Liver (tissue), 7 donors: ENCODE measurements at regions not wholly inside any gene's neighbourhood (a gene's known extent, or its start where the extent isn't known, plus 50 kb on each side); places are given as distances from the start of the nearest gene placed in this dataset.

Experiments used
- DNase-seq: peaks from one replicate; pipeline ENCODE4 v3.0.0-alpha.2; 2017; ENCODE audit warnings: low spot score
- H3K27ac ChIP-seq, 2 donors: one replicate each; pipeline ENCODE4 v1.7.0; 2013; ENCODE audit warnings: inconsistent platforms in 2 of 2, low read length in 2 of 2, control low read depth in 1 of 2, low read depth in 1 of 2, mild to moderate bottlenecking in 1 of 2
- H3K27me3 ChIP-seq, 4 donors: one replicate each; pipeline versions ENCODE4 v1.6.1 to v1.7.0; 2013; ENCODE audit warnings: low read length in 3 of 4, inconsistent platforms in 1 of 4, mild to moderate bottlenecking in 1 of 4, moderate library complexity in 1 of 4; ENCODE audit not compliant: control insufficient read depth in 4 of 4, insufficient read depth in 4 of 4
- H3K36me3 ChIP-seq, 4 donors: one replicate each; pipeline versions ENCODE4 v1.6.1 to v1.7.0; 2013; ENCODE audit warnings: low read length in 3 of 4, mild to moderate bottlenecking in 3 of 4, low read depth in 1 of 4, moderate library complexity in 1 of 4; ENCODE audit not compliant: control insufficient read depth in 4 of 4, insufficient read depth in 3 of 4
- H3K4me1 ChIP-seq, 4 donors: one replicate each; pipeline versions ENCODE4 v1.6.1 to v1.7.0; 2013; ENCODE audit warnings: low read length in 3 of 4, mild to moderate bottlenecking in 3 of 4, moderate library complexity in 1 of 4; ENCODE audit not compliant: control insufficient read depth in 4 of 4, insufficient read depth in 4 of 4
- H3K4me3 ChIP-seq, 3 donors: one replicate each; pipeline versions ENCODE4 v1.6.1 to v1.7.0; 2013; ENCODE audit warnings: low read length in 3 of 3, control low read depth in 1 of 3, low read depth in 1 of 3, mild to moderate bottlenecking in 1 of 3
- H3K9ac ChIP-seq, 2 donors: one replicate each; pipeline ENCODE4 v1.7.0; 2013; ENCODE audit warnings: low read length in 2 of 2, mild to moderate bottlenecking in 2 of 2, moderate library complexity in 2 of 2, control low read depth in 1 of 2, low read depth in 1 of 2
- H3K9me3 ChIP-seq, 4 donors: one replicate each; pipeline versions ENCODE4 v1.6.1 to v1.7.0; 2013; ENCODE audit warnings: low read length in 3 of 4; ENCODE audit not compliant: control insufficient read depth in 4 of 4
- ATF3 ChIP-seq: IDR thresholded peaks from 2 replicates; pipeline ENCODE4 v1.6.1; 2016; ENCODE audit warnings: antibody characterized with exemption
- FOXA1 ChIP-seq: IDR thresholded peaks from 2 replicates; pipeline ENCODE4 v1.6.1; 2016; ENCODE audit warnings: antibody characterized with exemption
- FOXA2 ChIP-seq: IDR thresholded peaks from 2 replicates; pipeline ENCODE4 v1.6.1; 2016; ENCODE audit warnings: antibody characterized with exemption
- GABPA ChIP-seq, 2 donors: IDR thresholded peaks in 1 of 2; conservative IDR thresholded peaks in 1 of 2; 2 replicates each; pipeline ENCODE4 v1.6.1; 2016; ENCODE audit warnings: antibody characterized with exemption in 2 of 2, mild to moderate bottlenecking in 1 of 2, moderate library complexity in 1 of 2
- HNF4A ChIP-seq, 2 donors: conservative IDR thresholded peaks; 2 replicates each; pipeline ENCODE4 v1.6.1; 2016; ENCODE audit warnings: antibody characterized with exemption in 2 of 2, mild to moderate bottlenecking in 2 of 2
- HNF4G ChIP-seq: IDR thresholded peaks from 2 replicates; pipeline ENCODE4 v1.6.1; 2016; ENCODE audit warnings: antibody characterized with exemption
- MAX ChIP-seq: IDR thresholded peaks from 2 replicates; pipeline ENCODE4 v1.6.1; 2016; ENCODE audit warnings: antibody characterized with exemption
- RAD21 ChIP-seq, 2 donors: IDR thresholded peaks; 2 replicates each; pipeline ENCODE4 v1.6.1; 2016; ENCODE audit warnings: antibody characterized with exemption in 2 of 2, mild to moderate bottlenecking in 2 of 2
- REST ChIP-seq: IDR thresholded peaks from 2 replicates; pipeline ENCODE4 v1.6.1; 2016; ENCODE audit warnings: antibody characterized with exemption, mild to moderate bottlenecking
- SP1 ChIP-seq: IDR thresholded peaks from 2 replicates; pipeline ENCODE4 v1.6.1; 2018; ENCODE audit warnings: antibody characterized with exemption, mild to moderate bottlenecking
- TAF1 ChIP-seq: conservative IDR thresholded peaks from 2 replicates; pipeline ENCODE4 v1.6.1; 2016; ENCODE audit warnings: antibody characterized with exemption, mild to moderate bottlenecking
- YY1 ChIP-seq: IDR thresholded peaks from 2 replicates; pipeline ENCODE4 v1.6.1; 2016; ENCODE audit warnings: antibody characterized with exemption, mild to moderate bottlenecking
- ZBTB33 ChIP-seq: IDR thresholded peaks from 2 replicates; pipeline ENCODE4 v1.6.1; 2016; ENCODE audit warnings: antibody characterized with exemption
- WGBS: extraction: QIAGEN DNeasy Blood & Tissue Kit; methylation state at CpG from one replicate; pipeline ENCODE4 v1.1.7; 2013; 5-methylcytosine and 5-hydroxymethylcytosine counted together
- donor health status: healthy.
- donor health status: healthy.
- donor health status: healthy.
- donor health status: healthy.

GRCh38 chr1:102435483-102435882 is 438.8 kb upstream of the OLFM3 start (continued):
- TF ChIP-seq ZBTB33 (no peak), HNF4A (conservative IDR thresholded peaks at IDR 0.05) (no peak), FOXA1 (no peak), TAF1 (no peak), GABPA (IDR thresholded peaks at IDR 0.05 in 1 of 2, conservative IDR thresholded peaks at IDR 0.05 in 1 of 2) (no peak), FOXA2 (no peak)

GRCh38 chr1:102434421-102434820 is 437.7 kb upstream of the OLFM3 start:
- no peak for TF ChIP-seq MAX
- no peak for TF ChIP-seq YY1
- TF ChIP-seq SP1: no peak
- TF ChIP-seq RAD21 (IDR thresholded peaks at IDR 0.05): peak; percentile 54 to 66
- no peaks in the 10 kb centered on the region for H3K9me3 ChIP-seq
- H3K27me3 ChIP-seq: no peaks in the 10 kb centered on the region
- DNase-seq: no peak
- 49% methylated on average over 4 of the region's 4 CpGs for WGBS
- H3K9ac ChIP-seq: no peak overlapping the region
- H3K4me3 ChIP-seq: no peak overlapping the region
- H3K4me1 ChIP-seq: no peaks in the 10 kb centered on the region
- no peaks in the 10 kb centered on the region for H3K36me3 ChIP-seq
- H3K27ac ChIP-seq: no peak overlapping the region

GRCh38 chr1:102431253-102431652 is 434.5 kb upstream of the OLFM3 start:
- WGBS: 97% methylated on average over 1 of the region's 1 CpG

GRCh38 chr1:102420034-102420433 is 423.3 kb upstream of the OLFM3 start:
- Histone ChIP-seq H3K4me1 (no peaks in the 10 kb centered on the region), H3K27me3 (no peaks in the 10 kb centered on the region), H3K27ac (no peak overlapping the region), H3K9ac (no peak overlapping the region), H3K36me3 (no peaks in the 10 kb centered on the region), H3K4me3 (no peak overlapping the region), H3K9me3 (no peaks in the 10 kb centered on the region)
- DNase-seq: no peak
- TF ChIP-seq FOXA1: no peak
- no peak for TF ChIP-seq ZBTB33
- TF ChIP-seq ATF3: no peak
- no peak for TF ChIP-seq REST
- no peak for TF ChIP-seq MAX
- WGBS: 11% methylated on average over 1 of the region's 1 CpG

More at GRCh38 chr1:102431253-102431652, 434.5 kb upstream of the OLFM3 start:
- no peak overlapping the region for H3K27ac ChIP-seq
- H3K36me3 ChIP-seq: no peaks in the 10 kb centered on the region
- no peak overlapping the region for H3K4me3 ChIP-seq
- no peaks in the 10 kb centered on the region for H3K9me3 ChIP-seq
- H3K27me3 ChIP-seq: no peaks in the 10 kb centered on the region
- no peaks in the 10 kb centered on the region for H3K4me1 ChIP-seq
- H3K9ac ChIP-seq: no peak overlapping the region
- TF ChIP-seq HNF4G (no peak), FOXA2 (no peak)
- no peak for DNase-seq
